ENCODE measurements at regions not wholly inside any gene's neighbourhood (a gene's known extent, or its start where the extent isn't known, plus 50 kb on each side); places are given as distances from the start of the nearest gene placed in this dataset.

DNA sequence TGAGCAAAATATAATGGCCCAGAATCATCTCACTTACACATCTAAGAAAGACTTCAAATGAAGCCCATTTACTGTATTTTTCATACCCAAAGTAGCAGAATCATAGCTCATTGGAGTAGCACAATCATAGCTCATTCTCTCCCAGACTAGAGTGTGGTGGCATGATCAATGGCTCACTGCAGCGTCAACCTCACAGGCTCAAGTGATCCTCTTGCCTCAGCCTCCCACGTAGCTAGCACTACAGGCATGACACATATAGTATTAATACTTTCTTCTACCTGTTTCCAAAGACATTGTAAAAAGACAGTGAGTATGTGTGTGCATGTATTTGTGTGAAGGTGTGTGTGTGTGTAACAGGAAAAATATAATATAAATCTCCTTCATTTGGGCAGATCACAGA lies 1247.9 kb upstream of the ACO1 start:
- TF ChIP-seq POLR2A (IDR thresholded peaks at IDR 0.05; ENCODE audit: low read length) (no peak), GATA1 (IDR thresholded peaks at IDR 0.05; ENCODE audit: low read depth, low read length) (no peak)

All from erythroblast (primary cell).